ENCODE measurements at regions not wholly inside any gene's neighbourhood (a gene's known extent, or its start where the extent isn't known, plus 50 kb on each side); places are given as distances from the start of the nearest gene placed in this dataset.

GRCh38 chr10:105879401-105879800 is 1238.3 kb downstream of the SORCS3 start:
- H3K36me3 Mint-ChIP-seq (ENCODE audit: low read depth): no peaks in the 10 kb centered on the region
- ChIA-PET POLR2A (no interaction called here), CTCF (no interaction called here)
- no peaks in the 10 kb centered on the region for H3K4me1 Mint-ChIP-seq
- intact Hi-C loops (cut with DNase I, micrococcal nuclease): no loop called here
- no peak overlapping the region for H3K27ac Mint-ChIP-seq
- no peak for ATAC-seq
- no peak for DNase-seq
- H3K4me3 Mint-ChIP-seq: no peak overlapping the region
- H3K9me3 Mint-ChIP-seq (ENCODE audit: low read depth): peaks cover 2% of the 10 kb centered on the region
- no peaks in the 10 kb centered on the region for H3K27me3 Mint-ChIP-seq

GRCh38 chr10:105875050-105875449 is 1234.0 kb downstream of the SORCS3 start:
- no peaks in the 10 kb centered on the region for H3K36me3 Mint-ChIP-seq (ENCODE audit: low read depth)
- DNase-seq (no peak), ATAC-seq (no peak)
- H3K27me3 Mint-ChIP-seq: no peaks in the 10 kb centered on the region
- H3K4me3 Mint-ChIP-seq: no peak overlapping the region
- ChIA-PET POLR2A (no interaction called here), CTCF (no interaction called here)
- H3K9me3 Mint-ChIP-seq (ENCODE audit: low read depth): peaks cover 2% of the 10 kb centered on the region
- H3K27ac Mint-ChIP-seq: no peak overlapping the region
- H3K4me1 Mint-ChIP-seq: no peaks in the 10 kb centered on the region
- intact Hi-C loops (cut with DNase I, micrococcal nuclease): no loop called here

- H3K4me3 Mint-ChIP-seq: no peak overlapping the region
- no peaks in the 10 kb centered on the region for H3K27me3 Mint-ChIP-seq
- H3K4me1 Mint-ChIP-seq: no peaks in the 10 kb centered on the region
- no peak overlapping the region for H3K27ac Mint-ChIP-seq
- peaks cover 2% of the 10 kb centered on the region for H3K9me3 Mint-ChIP-seq (ENCODE audit: low read depth)
- CTCF ChIA-PET: no interaction called here
- DNase-seq (no peak), ATAC-seq (no peak)
- intact Hi-C loops (cut with DNase I, micrococcal nuclease): no loop called here
- POLR2A ChIA-PET: no interaction called here
- no peaks in the 10 kb centered on the region for H3K36me3 Mint-ChIP-seq (ENCODE audit: low read depth)
Measured at GRCh38 chr10:105872665-105873064, 1231.6 kb downstream of the SORCS3 start.

- Mint-ChIP-seq H3K4me3 (no peak overlapping the region), H3K27ac (no peak overlapping the region), H3K4me1 (no peaks in the 10 kb centered on the region), H3K9me3 (ENCODE audit: low read depth) (no peaks in the 10 kb centered on the region), H3K36me3 (ENCODE audit: low read depth) (no peaks in the 10 kb centered on the region), H3K27me3 (no peaks in the 10 kb centered on the region)
- ATAC-seq (no peak), DNase-seq (no peak)
- POLR2A ChIA-PET: no interaction called here
- intact Hi-C loops (cut with DNase I, micrococcal nuclease): no loop called here
- CTCF ChIA-PET: interaction anchor here (0.6 kb wide), 1 partner anchor 53 kb away, joined by 3 read pairs; no protein-coding TSS in a partner anchor
Measured at GRCh38 chr10:105868935-105869334, 1227.8 kb downstream of the SORCS3 start.

GRCh38 chr10:105864854-105865253 is 1223.8 kb downstream of the SORCS3 start:
- Mint-ChIP-seq H3K4me1 (no peaks in the 10 kb centered on the region), H3K36me3 (ENCODE audit: low read depth) (no peaks in the 10 kb centered on the region), H3K4me3 (no peak overlapping the region), H3K27me3 (no peaks in the 10 kb centered on the region), H3K27ac (no peak overlapping the region), H3K9me3 (ENCODE audit: low read depth) (no peaks in the 10 kb centered on the region)
- intact Hi-C loops (cut with DNase I, micrococcal nuclease): no loop called here
- ChIA-PET CTCF (no interaction called here), POLR2A (no interaction called here)
- ATAC-seq (no peak), DNase-seq (no peak)

- intact Hi-C loops (cut with DNase I, micrococcal nuclease): no loop called here
- DNase-seq (no peak), ATAC-seq (no peak)
- Mint-ChIP-seq H3K4me3 (no peak overlapping the region), H3K36me3 (ENCODE audit: low read depth) (no peaks in the 10 kb centered on the region), H3K4me1 (peaks cover 12% of the 10 kb centered on the region), H3K27ac (no peak overlapping the region), H3K27me3 (no peaks in the 10 kb centered on the region), H3K9me3 (ENCODE audit: low read depth) (no peaks in the 10 kb centered on the region)
- ChIA-PET POLR2A (no interaction called here), CTCF (no interaction called here)
Measured at GRCh38 chr10:105857268-105858264, 1216.5 kb downstream of the SORCS3 start.

- no peak overlapping the region for H3K4me3 Mint-ChIP-seq
- H3K9me3 Mint-ChIP-seq (ENCODE audit: low read depth): no peaks in the 10 kb centered on the region
- POLR2A ChIA-PET: no interaction called here
- no peak overlapping the region for H3K27ac Mint-ChIP-seq
- H3K27me3 Mint-ChIP-seq: no peaks in the 10 kb centered on the region
- peaks cover 12% of the 10 kb centered on the region for H3K4me1 Mint-ChIP-seq
- no peaks in the 10 kb centered on the region for H3K36me3 Mint-ChIP-seq (ENCODE audit: low read depth)
- DNase-seq (no peak), ATAC-seq (no peak)
- CTCF ChIA-PET: no interaction called here
- intact Hi-C loops (cut with DNase I, micrococcal nuclease): no loop called here
Measured at GRCh38 chr10:105855791-105856190, 1214.7 kb downstream of the SORCS3 start.

- ChIA-PET POLR2A (interaction anchor here (0.5 to 0.7 kb wide), 2 partner anchors 125 to 162 kb away, joined by 3 read pairs; no protein-coding TSS in a partner anchor), CTCF (interaction anchor here (0.6 kb wide), 1 partner anchor 213 kb away, joined by 4 read pairs; no protein-coding TSS in a partner anchor)
- H3K36me3 Mint-ChIP-seq (ENCODE audit: low read depth): no peaks in the 10 kb centered on the region
- intact Hi-C loops (cut with DNase I, micrococcal nuclease): no loop called here
- no peaks in the 10 kb centered on the region for H3K27me3 Mint-ChIP-seq
- no peak overlapping the region for H3K27ac Mint-ChIP-seq
- peaks cover 13% of the 10 kb centered on the region for H3K4me1 Mint-ChIP-seq
- no peak for ATAC-seq
- H3K9me3 Mint-ChIP-seq (ENCODE audit: low read depth): peaks cover 1% of the 10 kb centered on the region
- DNase-seq: no peak
- no peak overlapping the region for H3K4me3 Mint-ChIP-seq
Measured at GRCh38 chr10:105844676-105845570, 1203.8 kb downstream of the SORCS3 start.

GRCh38 chr10:105844241-105844640 is 1203.2 kb downstream of the SORCS3 start:
- CTCF ChIA-PET: no interaction called here
- intact Hi-C loops (cut with DNase I, micrococcal nuclease): no loop called here
- POLR2A ChIA-PET: no interaction called here
- Mint-ChIP-seq H3K4me1 (peaks cover 17% of the 10 kb centered on the region), H3K36me3 (ENCODE audit: low read depth) (no peaks in the 10 kb centered on the region), H3K27me3 (no peaks in the 10 kb centered on the region), H3K9me3 (ENCODE audit: low read depth) (peaks cover 1% of the 10 kb centered on the region), H3K4me3 (no peak overlapping the region), H3K27ac (no peak overlapping the region)
- no peak for ATAC-seq
- no peak for DNase-seq

- DNase-seq: no peak
- ChIA-PET CTCF (no interaction called here), POLR2A (no interaction called here)
- Mint-ChIP-seq H3K4me3 (no peak overlapping the region), H3K36me3 (ENCODE audit: low read depth) (no peaks in the 10 kb centered on the region), H3K9me3 (ENCODE audit: low read depth) (peaks cover 1% of the 10 kb centered on the region), H3K27me3 (no peaks in the 10 kb centered on the region), H3K4me1 (peaks cover 17% of the 10 kb centered on the region), H3K27ac (no peak overlapping the region)
- intact Hi-C loops (cut with DNase I, micrococcal nuclease): no loop called here
- ATAC-seq: no peak
Measured at GRCh38 chr10:105843786-105844185, 1202.7 kb downstream of the SORCS3 start.

- CTCF ChIA-PET: no interaction called here
- no peaks in the 10 kb centered on the region for H3K27me3 Mint-ChIP-seq
Measured at GRCh38 chr10:105840288-105840770, 1199.2 kb downstream of the SORCS3 start.

More at GRCh38 chr10:105840288-105840770, 1199.2 kb downstream of the SORCS3 start:
- H3K4me3 Mint-ChIP-seq: no peak overlapping the region
- no peak overlapping the region for H3K27ac Mint-ChIP-seq
- no peaks in the 10 kb centered on the region for H3K36me3 Mint-ChIP-seq (ENCODE audit: low read depth)
- DNase-seq (no peak), ATAC-seq (no peak)
- H3K4me1 Mint-ChIP-seq: peaks cover 27% of the 10 kb centered on the region
- H3K9me3 Mint-ChIP-seq (ENCODE audit: low read depth): peaks cover 1% of the 10 kb centered on the region
- intact Hi-C loops (cut with DNase I, micrococcal nuclease): no loop called here
- POLR2A ChIA-PET: no interaction called here

All from activated CD4-positive, alpha-beta T cell treated with anti-CD3 and anti-CD28 coated beads for 36 hours (primary cell).